HG02970 (cell line): ENCODE measurements at regions not wholly inside any gene's neighbourhood (a gene's known extent, or its start where the extent isn't known, plus 50 kb on each side); places are given as distances from the start of the nearest gene placed in this dataset.
"Not testable (repeated sequence)": the region's sequence is repeated elsewhere in the genome, so short reads cannot be mapped to it uniquely, and the experiment has no call there.

Experiments used
- ATAC-seq: cut with Tn5 transposase; IDR thresholded peaks from one replicate; pipeline ENCODE4 v1.9.1; 2021; ENCODE audit warnings: mild to moderate bottlenecking, moderate library complexity, moderate number of reproducible peaks; ENCODE audit not compliant: unreplicated experiment, low FRiP score

DNA sequence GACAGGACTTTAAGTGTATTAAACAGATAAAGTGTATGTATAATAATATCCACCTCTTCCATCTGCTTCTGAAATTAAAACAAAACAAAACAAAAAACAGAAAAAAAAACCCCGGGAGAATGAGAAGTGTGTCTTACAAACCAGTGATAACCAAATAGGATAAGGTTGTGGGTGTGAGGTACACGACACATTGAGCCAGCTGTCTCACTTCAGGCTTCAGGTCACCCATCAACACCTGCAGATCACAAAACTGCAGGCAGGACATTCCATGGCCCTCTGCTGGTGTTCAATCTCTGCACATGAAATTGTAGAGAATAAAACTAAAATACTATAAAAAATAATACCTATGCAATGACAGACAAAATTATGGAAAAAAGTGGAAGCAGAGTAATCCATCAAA lies 339.9 kb downstream of the SFMBT2 start:
- no peak for ATAC-seq

DNA sequence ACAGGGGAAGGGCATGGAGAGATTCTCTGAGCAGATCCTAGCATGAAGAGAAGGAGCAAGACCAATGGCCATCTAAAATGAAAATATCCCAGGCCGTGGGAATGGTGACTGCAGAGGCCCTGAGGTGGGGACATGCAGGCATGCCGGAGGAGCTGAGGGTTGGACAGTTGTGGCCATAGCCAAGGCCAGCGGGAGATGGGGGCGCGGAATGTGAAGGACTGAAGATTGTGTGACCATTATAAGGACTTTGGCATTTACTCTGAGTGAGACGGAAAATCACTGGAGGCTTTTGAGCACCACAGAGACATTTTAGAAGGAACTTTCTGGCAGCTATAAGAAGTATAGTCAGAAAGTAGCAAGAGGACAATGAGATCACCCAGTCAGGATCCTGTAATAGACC lies 341.1 kb downstream of the SFMBT2 start:
- no peak for ATAC-seq

- ATAC-seq: no peak
Measured at GRCh38 chr10:7056216-7056615, 354.6 kb downstream of the SFMBT2 start.

DNA sequence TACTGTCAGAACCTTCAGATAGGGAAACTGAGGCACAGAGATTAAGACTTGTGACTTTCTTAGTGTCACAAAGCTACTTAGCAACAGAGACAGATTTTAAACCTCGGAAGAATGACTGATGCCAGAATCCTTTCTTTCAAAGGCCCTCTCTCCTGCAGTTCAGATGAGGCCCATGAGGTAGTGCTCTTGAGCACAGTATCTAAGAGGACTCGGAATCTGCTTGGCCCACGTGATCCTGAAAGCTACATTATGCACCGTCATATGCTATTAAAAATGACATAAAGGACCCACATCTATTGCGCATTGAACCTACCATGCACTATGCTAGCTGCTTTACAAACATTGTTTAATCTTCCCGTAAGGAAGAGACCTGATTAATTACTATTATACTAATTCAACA lies 355.9 kb downstream of the SFMBT2 start:
- no peak for ATAC-seq

GRCh38 chr10:7053195-7053594 lies 357.6 kb downstream of the SFMBT2 start:
- ATAC-seq: no peak

DNA sequence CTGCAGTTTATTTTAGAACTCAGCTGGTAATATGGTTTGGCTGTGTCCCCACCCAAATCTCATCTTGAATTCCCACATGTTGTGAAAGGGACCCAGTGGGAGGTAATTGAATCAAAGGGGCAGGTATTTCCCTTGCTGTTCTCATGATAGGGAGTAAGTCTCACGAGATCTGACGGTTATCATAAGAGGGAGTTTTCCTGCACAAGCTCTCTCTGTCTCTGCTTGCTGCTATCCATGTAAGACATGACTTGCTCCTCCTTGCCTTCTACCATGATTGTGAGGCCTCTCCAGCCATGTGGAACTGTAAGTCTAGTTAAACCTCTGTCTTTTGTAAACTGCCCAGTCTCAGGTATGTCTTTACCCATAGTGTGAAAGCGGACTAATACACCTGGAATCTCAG lies 360.8 kb downstream of the SFMBT2 start:
- ATAC-seq: not testable (repeated sequence)

DNA sequence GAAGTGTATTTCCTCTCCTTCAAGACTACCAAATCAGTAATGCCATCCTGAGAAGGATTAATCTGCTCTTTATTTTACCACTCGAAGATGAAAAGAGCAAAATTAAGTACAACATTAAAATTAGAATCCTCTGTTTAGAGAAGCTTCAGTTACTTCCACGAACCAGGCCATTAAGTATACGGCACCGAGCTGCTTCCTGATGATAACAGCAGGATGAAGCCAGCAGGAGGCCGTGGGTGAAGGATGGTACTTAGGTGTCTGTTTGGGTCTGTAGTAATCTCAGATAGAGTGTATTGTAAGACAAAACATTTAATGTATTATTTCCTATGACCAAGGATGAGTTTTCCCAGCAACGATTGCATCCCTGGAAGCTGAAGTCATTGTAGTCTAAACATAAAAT lies 362.8 kb downstream of the SFMBT2 start:
- ATAC-seq: no peak

GRCh38 chr10:7046615-7047014 lies 364.2 kb downstream of the SFMBT2 start:
- no peak for ATAC-seq

DNA sequence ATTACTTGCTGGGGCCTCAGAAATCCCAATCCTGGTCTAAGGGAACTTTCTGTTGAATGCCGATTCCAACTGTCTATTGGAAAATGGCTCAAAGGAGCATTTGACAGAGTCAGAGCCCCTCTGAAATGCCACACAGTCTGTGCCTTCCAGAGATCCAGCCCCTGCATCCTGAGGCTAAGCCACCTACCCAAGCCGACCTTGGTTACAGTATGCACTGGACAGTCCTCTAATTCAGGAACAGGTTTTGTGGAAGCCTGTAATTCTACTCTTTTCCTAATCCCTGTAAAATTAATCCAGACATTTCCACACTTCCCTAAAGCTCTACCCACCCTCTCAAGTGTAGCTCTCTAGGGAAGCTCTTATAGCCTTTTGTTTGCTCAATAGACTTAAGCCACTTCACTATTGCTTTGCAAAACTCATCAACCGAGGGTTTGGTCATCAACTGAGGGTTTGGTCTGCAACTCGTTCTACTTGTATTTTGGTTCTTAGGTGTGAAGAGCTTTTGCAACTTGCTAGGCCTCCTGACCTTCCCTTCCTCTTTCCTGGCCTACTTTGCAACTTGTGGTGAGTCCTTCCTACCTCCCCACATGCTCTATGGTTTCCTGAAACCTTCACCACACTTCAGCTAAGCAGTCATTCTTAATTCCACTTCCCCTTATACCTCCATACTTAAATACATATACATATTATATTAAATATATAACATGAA lies 364.8 kb downstream of the SFMBT2 start:
- ATAC-seq: no peak

DNA sequence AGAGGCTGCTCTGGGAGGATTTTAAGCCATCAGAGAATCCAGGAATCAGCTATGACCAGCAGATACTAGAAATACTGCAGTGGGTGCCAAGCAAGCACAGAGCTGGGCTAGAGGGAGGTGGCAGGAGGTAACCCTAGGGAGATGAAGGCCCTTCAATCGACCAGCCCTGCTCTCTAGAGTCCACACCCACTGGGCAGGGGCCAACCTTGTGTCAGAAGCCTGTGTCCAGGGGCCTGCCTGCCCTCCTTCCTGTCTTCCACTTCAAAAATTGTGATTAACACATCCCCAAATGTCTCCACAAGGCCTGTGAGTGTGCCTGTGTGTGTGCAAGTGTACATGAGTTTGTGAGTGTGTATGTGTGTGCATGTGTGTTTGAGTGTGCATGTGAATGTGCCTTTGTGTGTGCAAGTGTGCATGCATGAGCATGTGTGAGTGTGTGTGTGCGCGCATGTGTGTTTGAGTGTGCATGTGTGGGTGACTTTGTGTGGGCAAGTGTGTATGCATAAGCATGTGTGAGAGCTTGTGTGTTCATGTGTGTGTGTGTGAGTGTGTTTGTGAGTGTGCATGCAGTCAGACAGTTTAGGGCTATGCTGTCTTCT lies 367.7 kb downstream of the SFMBT2 start:
- no peak for ATAC-seq

GRCh38 chr10:7042419-7043054 lies 368.3 kb downstream of the SFMBT2 start:
- no peak for ATAC-seq

GRCh38 chr10:7042000-7042399 lies 368.8 kb downstream of the SFMBT2 start:
- ATAC-seq: no peak

DNA sequence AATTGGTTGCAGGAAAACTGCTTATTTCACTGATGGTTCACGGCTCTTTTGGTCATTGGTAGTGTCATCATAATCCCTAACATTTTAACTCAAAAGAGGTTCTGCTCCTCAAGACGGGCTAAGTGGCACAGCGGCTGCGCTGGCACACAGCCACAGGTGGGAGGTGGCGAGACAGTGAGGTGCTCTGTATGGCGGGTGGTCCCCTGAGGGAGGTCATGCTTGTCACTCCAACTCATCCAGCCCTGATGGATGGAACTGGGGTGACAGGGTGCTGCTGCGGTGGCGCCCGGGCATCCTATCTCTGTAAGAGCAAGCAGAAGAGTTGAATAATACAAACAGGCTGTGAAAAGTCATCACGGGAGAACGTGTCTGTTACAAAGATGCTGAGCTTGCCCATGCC lies 370.2 kb downstream of the SFMBT2 start:
- no peak for ATAC-seq

DNA sequence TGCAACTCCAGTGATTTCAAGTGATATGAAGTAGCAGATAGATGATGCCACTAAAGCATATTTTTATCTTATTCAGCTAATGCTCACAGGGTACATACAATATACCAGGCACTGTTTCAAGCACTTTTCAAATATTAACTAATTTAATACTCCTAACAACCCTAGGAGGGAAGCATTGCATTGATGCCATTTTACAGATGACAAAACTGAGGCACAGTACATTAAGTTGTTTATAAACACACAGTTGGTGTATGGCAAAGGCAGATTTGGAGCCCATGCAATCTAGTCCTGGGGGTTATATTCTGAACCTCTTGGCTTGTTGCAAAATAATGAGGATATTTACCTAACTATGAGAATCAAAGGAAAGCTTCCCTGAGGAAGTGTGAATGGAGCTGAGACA lies 371.0 kb downstream of the SFMBT2 start:
- ATAC-seq: no peak

GRCh38 chr10:7038416-7038815 lies 372.4 kb downstream of the SFMBT2 start:
- no peak for ATAC-seq

GRCh38 chr10:7037434-7037833 lies 373.4 kb downstream of the SFMBT2 start:
- ATAC-seq: not testable (repeated sequence)

DNA sequence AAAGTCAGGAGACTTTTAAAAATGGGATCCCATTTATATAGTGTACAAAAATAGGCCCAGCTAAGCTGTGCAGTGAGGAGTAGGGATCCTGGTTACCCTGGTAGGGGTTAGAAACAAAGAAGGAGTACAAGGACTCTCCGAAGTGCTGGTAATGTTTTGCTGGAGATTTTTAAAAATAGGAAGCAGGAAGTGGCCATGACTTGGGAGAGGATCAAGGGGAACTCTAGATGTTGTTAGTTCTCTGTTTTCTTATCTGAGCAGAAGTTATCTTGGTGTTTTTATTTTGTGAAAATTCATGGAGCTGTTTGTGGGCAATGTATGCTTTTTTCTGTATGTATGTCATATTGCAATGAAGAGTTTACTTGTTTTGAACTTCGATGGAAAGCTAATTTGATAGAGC lies 373.9 kb downstream of the SFMBT2 start:
- no peak for ATAC-seq

DNA sequence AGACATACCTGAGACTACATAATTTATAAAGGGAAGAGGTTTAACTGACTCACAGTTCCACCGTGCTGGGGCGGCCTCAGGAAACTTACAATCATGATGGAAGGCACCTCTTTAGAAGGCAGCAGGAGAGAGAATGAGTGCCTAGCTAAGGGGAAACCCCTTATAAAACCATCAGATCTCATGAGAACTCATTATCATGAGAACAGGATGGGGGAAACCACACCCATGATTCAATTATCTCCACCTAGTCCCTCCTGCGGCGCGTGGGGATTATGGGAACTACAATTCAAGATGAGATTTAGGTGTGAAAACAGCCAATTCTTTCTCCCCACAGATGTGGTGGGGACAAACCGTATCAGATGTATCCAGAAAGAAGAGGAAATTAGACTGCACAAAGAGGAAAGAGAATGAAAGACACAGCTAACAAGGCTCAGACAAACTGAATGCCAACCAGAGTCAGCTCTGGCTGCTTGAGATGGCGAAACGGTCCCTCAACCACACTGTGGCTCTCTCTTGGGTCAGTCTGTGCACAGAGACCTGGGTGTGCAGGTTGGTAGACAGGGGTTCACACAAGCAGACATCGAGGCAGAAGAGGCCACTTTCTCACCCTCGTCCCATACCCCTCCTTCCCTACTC lies 375.6 kb downstream of the SFMBT2 start:
- no peak for ATAC-seq

GRCh38 chr10:7033031-7033430 lies 377.8 kb downstream of the SFMBT2 start:
- no peak for ATAC-seq

DNA sequence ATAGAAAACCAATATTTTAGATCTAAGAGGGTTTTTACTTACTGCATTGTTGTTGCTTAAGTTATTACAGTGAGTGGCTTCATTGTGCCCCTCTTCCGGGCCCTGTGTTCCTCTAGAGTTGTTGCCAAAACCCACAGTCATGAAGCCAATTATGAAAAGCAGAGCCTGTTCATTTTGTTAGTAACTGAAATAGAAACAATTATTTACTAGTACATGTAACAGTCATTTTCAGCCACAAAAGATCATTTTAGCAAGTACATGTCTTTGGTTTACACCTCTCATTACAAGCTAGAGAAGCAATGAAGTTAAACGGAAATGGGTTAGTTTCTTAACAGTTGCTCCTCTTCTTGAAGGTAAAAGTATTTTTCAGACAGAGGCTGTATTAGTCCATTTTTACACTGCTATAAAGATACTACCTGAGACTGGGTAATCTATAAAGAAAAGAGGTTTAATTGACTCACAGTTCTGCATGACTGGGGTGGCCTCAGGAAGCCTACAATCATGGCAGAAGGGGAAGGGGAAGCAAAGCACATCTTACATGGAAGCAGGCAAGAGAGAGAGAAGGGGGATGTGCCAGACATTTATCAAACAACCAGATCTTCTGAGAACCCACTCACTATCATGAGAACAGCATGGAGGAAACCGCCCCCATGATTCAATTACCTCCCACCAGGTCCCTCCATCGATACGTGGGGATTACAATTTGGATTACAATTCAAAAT lies 380.5 kb downstream of the SFMBT2 start:
- ATAC-seq: no peak

GRCh38 chr10:7029672-7030071 lies 381.2 kb downstream of the SFMBT2 start:
- ATAC-seq: no peak
